ENCODE measurements at regions not wholly inside any gene's neighbourhood (a gene's known extent, or its start where the extent isn't known, plus 50 kb on each side); places are given as distances from the start of the nearest gene placed in this dataset.

- H3K27ac ChIP-seq: no peak overlapping the region
- TF ChIP-seq CTCF (conservative IDR thresholded peaks at IDR 0.05) (no peak), ZFX (IDR thresholded peaks at IDR 0.05) (no peak)
Measured at GRCh38 chr14:85892251-85892650, 362.3 kb downstream of the FLRT2 start.

- H3K27ac ChIP-seq: no peak overlapping the region; the same call in 1 of the 2 replicates
- TF ChIP-seq ZFX (IDR thresholded peaks at IDR 0.05) (no peak), CTCF (conservative IDR thresholded peaks at IDR 0.05) (no peak)
Measured at GRCh38 chr14:85883966-85884365, 354.0 kb downstream of the FLRT2 start.

GRCh38 chr14:85883101-85883500 lies 353.2 kb downstream of the FLRT2 start:
- TF ChIP-seq ZFX (IDR thresholded peaks at IDR 0.05): no peak
- no peak overlapping the region for H3K27ac ChIP-seq

GRCh38 chr14:85881935-85882334 lies 352.0 kb downstream of the FLRT2 start:
- TF ChIP-seq ZFX (IDR thresholded peaks at IDR 0.05): no peak
- TF ChIP-seq CTCF (conservative IDR thresholded peaks at IDR 0.05): no peak
- no peak overlapping the region for H3K27ac ChIP-seq

- no peak overlapping the region for H3K27ac ChIP-seq
Measured at GRCh38 chr14:85878874-85879273, 348.9 kb downstream of the FLRT2 start.

GRCh38 chr14:85873006-85873405 lies 343.1 kb downstream of the FLRT2 start:
- no peak overlapping the region for H3K27ac ChIP-seq
- no peak for TF ChIP-seq ZFX (IDR thresholded peaks at IDR 0.05)
- no peak for TF ChIP-seq CTCF (conservative IDR thresholded peaks at IDR 0.05)

More at GRCh38 chr14:85878874-85879273, 348.9 kb downstream of the FLRT2 start:
- TF ChIP-seq CTCF (conservative IDR thresholded peaks at IDR 0.05) (no peak), ZFX (IDR thresholded peaks at IDR 0.05) (no peak)

- TF ChIP-seq CTCF (conservative IDR thresholded peaks at IDR 0.05): peak; percentile 29
- TF ChIP-seq ZFX (IDR thresholded peaks at IDR 0.05): no peak
- H3K27ac ChIP-seq: no peak overlapping the region
Measured at GRCh38 chr14:85867450-85867849, 337.5 kb downstream of the FLRT2 start.

- TF ChIP-seq ZFX (IDR thresholded peaks at IDR 0.05): no peak
- no peak for TF ChIP-seq CTCF (conservative IDR thresholded peaks at IDR 0.05)
- H3K27ac ChIP-seq: no peak overlapping the region
Measured at GRCh38 chr14:85865701-85866100, 335.8 kb downstream of the FLRT2 start.

Measured in C4-2B (cell line).